ENCODE measurements at regions not wholly inside any gene's neighbourhood (a gene's known extent, or its start where the extent isn't known, plus 50 kb on each side); places are given as distances from the start of the nearest gene placed in this dataset.

- no peak for DNase-seq
- no peak for TF ChIP-seq CTCF (IDR thresholded peaks at IDR 0.05)
- Mint-ChIP-seq H3K27me3 (ENCODE audit: low read depth, poor library complexity) (peaks cover 6% of the 10 kb centered on the region), H3K36me3 (ENCODE audit: low read depth) (no peaks in the 10 kb centered on the region), H3K4me1 (peaks cover 31% of the 10 kb centered on the region), H3K9me3 (no peaks in the 10 kb centered on the region), H3K27ac (no peak overlapping the region), H3K4me3 (no peak overlapping the region)
These were observed 564.0 kb upstream of the POU3F3 start for GRCh38 chr2:104289651-104290565.

- Mint-ChIP-seq H3K27me3 (ENCODE audit: low read depth, poor library complexity) (peaks cover 4% of the 10 kb centered on the region), H3K9me3 (no peaks in the 10 kb centered on the region), H3K4me1 (peaks cover 29% of the 10 kb centered on the region), H3K4me3 (no peak overlapping the region), H3K27ac (no peak overlapping the region), H3K36me3 (ENCODE audit: low read depth) (no peaks in the 10 kb centered on the region)
- no peak for DNase-seq
- TF ChIP-seq CTCF (IDR thresholded peaks at IDR 0.05): no peak
These were observed 563.4 kb upstream of the POU3F3 start for GRCh38 chr2:104290566-104290891.

- TF ChIP-seq CTCF (IDR thresholded peaks at IDR 0.05): no peak
- peak; percentile 30 for DNase-seq
- no peak overlapping the region for H3K4me3 Mint-ChIP-seq
These were observed 541.2 kb upstream of the POU3F3 start for GRCh38 chr2:104312684-104313083.

GRCh38 chr2:104318001-104318665 is 535.8 kb upstream of the POU3F3 start:
- Mint-ChIP-seq H3K4me3 (no peak overlapping the region), H3K27me3 (ENCODE audit: low read depth, poor library complexity) (peaks cover 3% of the 10 kb centered on the region), H3K27ac (no peak overlapping the region), H3K9me3 (no peaks in the 10 kb centered on the region), H3K4me1 (peaks cover 37% of the 10 kb centered on the region), H3K36me3 (ENCODE audit: low read depth) (no peaks in the 10 kb centered on the region)
- TF ChIP-seq CTCF (IDR thresholded peaks at IDR 0.05): no peak
- no peak for DNase-seq

More at GRCh38 chr2:104312684-104313083, 541.2 kb upstream of the POU3F3 start:
- Mint-ChIP-seq H3K27me3 (ENCODE audit: low read depth, poor library complexity) (no peaks in the 10 kb centered on the region), H3K36me3 (ENCODE audit: low read depth) (no peaks in the 10 kb centered on the region), H3K4me1 (peaks cover 26% of the 10 kb centered on the region), H3K9me3 (peaks cover 4% of the 10 kb centered on the region), H3K27ac (no peak overlapping the region)

- Mint-ChIP-seq H3K9me3 (no peaks in the 10 kb centered on the region), H3K27ac (peak overlapping the region; percentile 35), H3K36me3 (ENCODE audit: low read depth) (no peaks in the 10 kb centered on the region), H3K4me1 (peaks cover 35% of the 10 kb centered on the region), H3K4me3 (peak overlapping the region; percentile 18), H3K27me3 (ENCODE audit: low read depth, poor library complexity) (peaks cover 11% of the 10 kb centered on the region)
- TF ChIP-seq CTCF (IDR thresholded peaks at IDR 0.05): no peak
- DNase-seq: peak; percentile 24
These were observed 532.7 kb upstream of the POU3F3 start for GRCh38 chr2:104321116-104321795.
